Trophoblast cell (in vitro differentiated cells and primary cell): ENCODE measurements at regions not wholly inside any gene's neighbourhood (a gene's known extent, or its start where the extent isn't known, plus 50 kb on each side); places are given as distances from the start of the nearest gene placed in this dataset.

Source experiments
- DNase-seq, 2 donors: peaks; one replicate each; pipeline ENCODE4 v3.0.0-alpha.2; 2016
- H2AFZ ChIP-seq: 2 replicates; pipeline ENCODE4 v1.6.1; 2013; ENCODE audit warnings: low read length, moderate library complexity, mild to moderate bottlenecking; ENCODE audit not compliant: insufficient read depth, poor library complexity
- H2AK5ac ChIP-seq: 2 replicates; pipeline ENCODE4 v1.6.1; 2013; ENCODE audit warnings: mild to moderate bottlenecking, low read length
- H2BK120ac ChIP-seq: 2 replicates; pipeline ENCODE4 v1.6.1; 2013; ENCODE audit warnings: low read length, mild to moderate bottlenecking, moderate library complexity; ENCODE audit not compliant: insufficient read depth, poor library complexity
- H2BK12ac ChIP-seq: 2 replicates; pipeline ENCODE4 v1.6.1; 2013; ENCODE audit warnings: mild to moderate bottlenecking, low read length, moderate library complexity
- H2BK5ac ChIP-seq: 2 replicates; pipeline ENCODE4 v1.6.1; 2013; ENCODE audit warnings: low read length, low read depth, moderate library complexity, mild to moderate bottlenecking; ENCODE audit not compliant: poor library complexity
- H3K14ac ChIP-seq: 2 replicates; pipeline ENCODE4 v1.6.1; 2013; ENCODE audit warnings: mild to moderate bottlenecking, low read length
- H3K18ac ChIP-seq: 2 replicates; pipeline ENCODE4 v1.6.1; 2013; ENCODE audit warnings: mild to moderate bottlenecking, low read length
- H3K23ac ChIP-seq: 2 replicates; pipeline ENCODE4 v1.6.1; 2013; ENCODE audit warnings: low read length
- H3K27ac ChIP-seq: 2 replicates; pipeline ENCODE4 v1.5.1; 2013; ENCODE audit warnings: low read depth, mild to moderate bottlenecking, inconsistent platforms, low read length, moderate library complexity
- H3K27me3 ChIP-seq: 2 replicates; pipeline ENCODE4 v1.6.1; 2013; ENCODE audit warnings: inconsistent platforms, mild to moderate bottlenecking, low read length, moderate library complexity; ENCODE audit not compliant: insufficient read depth
- H3K36me3 ChIP-seq, 2 experiments: 1 replicate in 1 of 2; 2 replicates in 1 of 2; pipeline ENCODE4 v1.6.1; 2013; ENCODE audit warnings: low read length in 2 of 2, mild to moderate bottlenecking in 2 of 2, moderate library complexity in 1 of 2; ENCODE audit not compliant: insufficient read depth in 2 of 2, control insufficient read depth in 1 of 2
- H3K4ac ChIP-seq: 2 replicates; pipeline ENCODE4 v1.6.1; 2013; ENCODE audit warnings: low read depth, mild to moderate bottlenecking, low read length, moderate library complexity
- H3K4me1 ChIP-seq, 2 experiments: 1 replicate in 1 of 2; 2 replicates in 1 of 2; pipeline ENCODE4 v1.6.1; 2013; ENCODE audit warnings: low read length in 2 of 2, mild to moderate bottlenecking in 2 of 2, moderate library complexity in 1 of 2; ENCODE audit not compliant: insufficient read depth in 2 of 2, control insufficient read depth in 1 of 2
- H3K4me2 ChIP-seq: 2 replicates; pipeline ENCODE4 v1.6.1; 2013; ENCODE audit warnings: inconsistent platforms, mild to moderate bottlenecking, low read length, moderate library complexity
- H3K4me3 ChIP-seq: 2 replicates; pipeline ENCODE4 v1.5.1; 2013; ENCODE audit warnings: mild to moderate bottlenecking, low read depth, low read length, inconsistent platforms
- H3K79me1 ChIP-seq: one replicate; pipeline ENCODE4 v1.6.1; 2013; ENCODE audit warnings: low read length
- H3K79me2 ChIP-seq: 2 replicates; pipeline ENCODE4 v1.6.1; 2013; ENCODE audit warnings: low read length, mild to moderate bottlenecking; ENCODE audit not compliant: control insufficient read depth, insufficient read depth, poor library complexity
- H3K9ac ChIP-seq: 2 replicates; pipeline ENCODE4 v1.6.1; 2013; ENCODE audit warnings: mild to moderate bottlenecking, low read length
- H3K9me3 ChIP-seq: 2 replicates; pipeline ENCODE4 v1.6.1; 2013; ENCODE audit warnings: low read depth, mild to moderate bottlenecking, control low read depth, inconsistent platforms, low read length; ENCODE audit not compliant: insufficient read depth
- H4K12ac ChIP-seq: 2 replicates; pipeline ENCODE4 v1.6.1; 2013; ENCODE audit warnings: low read depth, mild to moderate bottlenecking, low read length, moderate library complexity
- H4K8ac ChIP-seq: 2 replicates; pipeline ENCODE4 v1.6.1; 2013; ENCODE audit warnings: low read depth, mild to moderate bottlenecking, low read length, moderate library complexity
- H4K91ac ChIP-seq: one replicate; pipeline ENCODE4 v1.6.1; 2013; ENCODE audit warnings: low read depth, mild to moderate bottlenecking, low read length, moderate library complexity
- WGBS: extraction: QIAGEN DNeasy Blood & Tissue Kit; methylation state at CpG from one replicate; pipeline ENCODE4 v1.1.7; 2013; ENCODE audit warnings: missing lambda C conversion rate; ENCODE audit not compliant: insufficient read length, insufficient coverage; ENCODE audit errors: extremely low coverage; 5-methylcytosine and 5-hydroxymethylcytosine counted together

- Histone ChIP-seq H3K36me3 (no peaks in the 10 kb centered on the region), H3K18ac (no peak overlapping the region), H4K91ac (no peak overlapping the region), H3K9me3 (peaks cover 2% of the 10 kb centered on the region), H3K27me3 (no peaks in the 10 kb centered on the region), H3K4me2 (no peak overlapping the region), H4K8ac (no peak overlapping the region), H3K4ac (no peak overlapping the region), H2AK5ac (no peak overlapping the region), H3K79me2 (no peaks in the 10 kb centered on the region), H3K79me1 (no peaks in the 10 kb centered on the region), H3K14ac (no peak overlapping the region), H3K4me3 (no peak overlapping the region), H3K27ac (no peak overlapping the region), H3K23ac (no peak overlapping the region), H4K12ac (no peak overlapping the region), H2BK12ac (no peak overlapping the region), H3K9ac (no peak overlapping the region), H2BK120ac (no peak overlapping the region), H2AFZ (no peak overlapping the region), H2BK5ac (no peak overlapping the region), H3K4me1 (no peaks in the 10 kb centered on the region)
- no peak for DNase-seq
- no CpG with 5 or more reads among the region's 9 CpGs for WGBS
Observed at GRCh38 chr5:2262620-2263019, 379.9 kb upstream of the IRX4 start.

GRCh38 chr5:2261004-2261703 lies 378.4 kb upstream of the IRX4 start:
- H4K12ac ChIP-seq = no peak overlapping the region
- no peak overlapping the region for H3K4me3 ChIP-seq
- no peak overlapping the region for H3K14ac ChIP-seq
- no peak overlapping the region for H2BK12ac ChIP-seq
- H4K8ac ChIP-seq = no peak overlapping the region
- H3K79me2 ChIP-seq = no peaks in the 10 kb centered on the region
- no peak overlapping the region for H3K4ac ChIP-seq
- H2BK120ac ChIP-seq = no peak overlapping the region
- no peaks in the 10 kb centered on the region for H3K36me3 ChIP-seq
- no peaks in the 10 kb centered on the region for H3K4me1 ChIP-seq
- no peaks in the 10 kb centered on the region for H3K79me1 ChIP-seq
- H3K4me2 ChIP-seq = no peak overlapping the region
- DNase-seq = no peak
- H2AK5ac ChIP-seq = no peak overlapping the region
- H3K9me3 ChIP-seq = peaks cover 3% of the 10 kb centered on the region
- no peak overlapping the region for H3K23ac ChIP-seq
- H3K18ac ChIP-seq = no peak overlapping the region
- no peak overlapping the region for H4K91ac ChIP-seq
- no peak overlapping the region for H2BK5ac ChIP-seq
- no peaks in the 10 kb centered on the region for H3K27me3 ChIP-seq
- H3K27ac ChIP-seq = no peak overlapping the region
- no CpG with 5 or more reads among the region's 32 CpGs for WGBS
- no peak overlapping the region for H3K9ac ChIP-seq
- H2AFZ ChIP-seq = no peak overlapping the region

GRCh38 chr5:2260211-2261003 lies 377.7 kb upstream of the IRX4 start:
- no CpG with 5 or more reads among the region's 23 CpGs for WGBS
- Histone ChIP-seq H2BK12ac (no peak overlapping the region), H2BK5ac (no peak overlapping the region), H4K8ac (no peak overlapping the region), H3K79me2 (no peaks in the 10 kb centered on the region), H4K91ac (no peak overlapping the region), H3K27ac (no peak overlapping the region), H3K23ac (no peak overlapping the region), H3K27me3 (no peaks in the 10 kb centered on the region), H2BK120ac (no peak overlapping the region), H4K12ac (no peak overlapping the region), H3K18ac (no peak overlapping the region), H3K36me3 (no peaks in the 10 kb centered on the region), H3K4me3 (no peak overlapping the region), H3K4me2 (no peak overlapping the region), H2AK5ac (no peak overlapping the region), H3K4me1 (no peaks in the 10 kb centered on the region), H3K14ac (no peak overlapping the region), H3K9me3 (peaks cover 3% of the 10 kb centered on the region), H3K79me1 (no peaks in the 10 kb centered on the region), H3K9ac (no peak overlapping the region), H3K4ac (no peak overlapping the region), H2AFZ (no peak overlapping the region)
- DNase-seq = no peak

DNA sequence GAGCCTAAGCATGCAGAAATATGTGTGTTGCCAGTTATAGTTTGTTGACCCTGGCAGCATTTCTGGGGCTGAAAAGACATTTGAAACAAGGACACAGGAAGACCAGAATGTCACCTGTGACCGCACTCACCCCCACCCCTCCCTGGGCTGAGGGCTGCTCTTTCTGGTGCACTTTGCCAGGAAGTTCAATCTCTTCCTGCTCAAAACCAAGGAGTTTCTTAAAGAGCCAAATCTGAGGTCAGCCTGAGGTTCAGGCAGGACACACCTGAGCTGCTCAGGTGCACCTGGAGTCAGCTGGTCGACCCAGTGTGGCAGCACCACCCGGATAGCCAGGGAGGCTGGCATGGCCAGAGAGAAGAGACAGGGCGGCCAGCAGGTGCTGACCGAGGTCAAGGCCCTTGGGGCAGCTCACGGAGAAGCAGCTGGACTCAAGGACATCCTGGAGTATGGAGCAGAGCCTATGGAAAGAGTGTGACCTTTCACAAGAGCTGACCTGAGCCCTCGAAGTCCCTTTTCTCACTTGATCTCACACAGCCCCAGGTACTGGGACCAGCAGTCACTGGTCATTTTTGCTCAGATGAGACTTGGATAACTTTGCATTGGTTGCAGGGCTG lies 376.9 kb upstream of the IRX4 start:
- Histone ChIP-seq H3K27me3 (no peaks in the 10 kb centered on the region), H3K9me3 (peaks cover 1% of the 10 kb centered on the region), H3K4me3 (no peak overlapping the region), H2BK5ac (no peak overlapping the region), H4K12ac (no peak overlapping the region), H3K79me1 (no peaks in the 10 kb centered on the region), H3K4ac (no peak overlapping the region), H3K27ac (no peak overlapping the region), H2AFZ (no peak overlapping the region), H3K18ac (no peak overlapping the region), H2BK12ac (no peak overlapping the region), H3K9ac (no peak overlapping the region), H4K91ac (no peak overlapping the region), H4K8ac (no peak overlapping the region), H3K23ac (no peak overlapping the region), H3K4me1 (peaks cover 3 to 5% of the 10 kb centered on the region in 2 experiments), H3K4me2 (no peak overlapping the region), H2AK5ac (no peak overlapping the region), H3K79me2 (no peaks in the 10 kb centered on the region), H2BK120ac (no peak overlapping the region), H3K14ac (no peak overlapping the region), H3K36me3 (no peaks in the 10 kb centered on the region)
- no CpG with 5 or more reads among the region's 7 CpGs for WGBS
- no peak for DNase-seq
